ENCODE measurements at regions not wholly inside any gene's neighbourhood (a gene's known extent, or its start where the extent isn't known, plus 50 kb on each side); places are given as distances from the start of the nearest gene placed in this dataset.

DNA sequence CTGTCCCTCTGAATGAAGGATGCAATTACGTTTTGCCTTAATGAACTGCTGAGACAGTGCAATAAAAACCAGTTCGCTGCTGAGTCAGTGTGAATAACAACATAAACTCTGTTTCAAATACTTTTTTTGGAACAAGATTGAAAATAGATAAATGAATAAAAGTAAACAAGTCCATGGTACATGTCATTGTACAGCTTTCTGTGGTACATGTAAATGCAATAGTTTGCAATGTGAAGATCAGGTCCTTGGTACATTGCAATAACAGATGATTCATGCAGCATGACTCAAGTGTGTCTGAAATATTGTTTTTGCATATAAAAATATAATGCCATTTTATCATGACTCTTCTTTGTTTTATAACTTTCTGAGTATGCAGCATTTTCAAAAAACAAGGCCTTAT, 193.4 kb upstream of the PACRGL start:
- TF ChIP-seq, protein P1, sequence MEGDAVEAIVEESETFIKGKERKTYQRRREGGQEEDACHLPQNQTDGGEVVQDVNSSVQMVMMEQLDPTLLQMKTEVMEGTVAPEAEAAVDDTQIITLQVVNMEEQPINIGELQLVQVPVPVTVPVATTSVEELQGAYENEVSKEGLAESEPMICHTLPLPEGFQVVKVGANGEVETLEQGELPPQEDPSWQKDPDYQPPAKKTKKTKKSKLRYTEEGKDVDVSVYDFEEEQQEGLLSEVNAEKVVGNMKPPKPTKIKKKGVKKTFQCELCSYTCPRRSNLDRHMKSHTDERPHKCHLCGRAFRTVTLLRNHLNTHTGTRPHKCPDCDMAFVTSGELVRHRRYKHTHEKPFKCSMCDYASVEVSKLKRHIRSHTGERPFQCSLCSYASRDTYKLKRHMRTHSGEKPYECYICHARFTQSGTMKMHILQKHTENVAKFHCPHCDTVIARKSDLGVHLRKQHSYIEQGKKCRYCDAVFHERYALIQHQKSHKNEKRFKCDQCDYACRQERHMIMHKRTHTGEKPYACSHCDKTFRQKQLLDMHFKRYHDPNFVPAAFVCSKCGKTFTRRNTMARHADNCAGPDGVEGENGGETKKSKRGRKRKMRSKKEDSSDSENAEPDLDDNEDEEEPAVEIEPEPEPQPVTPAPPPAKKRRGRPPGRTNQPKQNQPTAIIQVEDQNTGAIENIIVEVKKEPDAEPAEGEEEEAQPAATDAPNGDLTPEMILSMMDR (IDR thresholded peaks at IDR 0.05): no peak
- no peak for TF ChIP-seq POLR2A (IDR thresholded peaks at IDR 0.05)
